DND-41 (cell line): ENCODE measurements at regions not wholly inside any gene's neighbourhood (a gene's known extent, or its start where the extent isn't known, plus 50 kb on each side); places are given as distances from the start of the nearest gene placed in this dataset.

Source experiments
- ATAC-seq: fragments of 200-7000 bp; cut with Tn5 transposase; 3 replicates; pipeline ENCODE4 v1.9.1; 2021; ENCODE audit warnings: low read depth; ENCODE audit not compliant: insufficient read depth
- DNase-seq: peaks from one replicate; pipeline ENCODE4 v3.0.0-alpha.2; 2020
- H2AFZ ChIP-seq: 2 replicates; pipeline ENCODE4 v1.6.0; 2012; ENCODE audit warnings: low read depth, low read length
- H3K27ac ChIP-seq: 2 replicates; pipeline ENCODE4 v1.5.1; 2012; ENCODE audit warnings: low read length, inconsistent platforms
- H3K27me3 ChIP-seq: fragments of 200-600 bp; sonication (generic); 2 replicates; pipeline ENCODE4 v1.6.0; 2012; ENCODE audit warnings: low read length, mild to moderate bottlenecking, inconsistent platforms; ENCODE audit not compliant: insufficient read depth, poor library complexity
- H3K36me3 ChIP-seq: 2 replicates; pipeline ENCODE4 v1.5.1; 2012; ENCODE audit warnings: low read length, inconsistent platforms; ENCODE audit not compliant: insufficient read depth
- H3K4me1 ChIP-seq: 2 replicates; pipeline ENCODE4 v1.5.1; 2012; ENCODE audit warnings: mild to moderate bottlenecking, low read length; ENCODE audit not compliant: insufficient read depth
- H3K4me2 ChIP-seq: 2 replicates; pipeline ENCODE4 v1.6.0; 2012; ENCODE audit warnings: mild to moderate bottlenecking, moderate library complexity, low read length, inconsistent platforms; ENCODE audit not compliant: insufficient read depth
- H3K4me3 ChIP-seq, 2 experiments: fragments of 200-600 bp in 1 of 2; shearing (Covaris generic) in 1 of 2; 2 replicates each; pipeline ENCODE4 v1.5.1; 2012 to 2016; ENCODE audit warnings: inconsistent platforms in 2 of 2, low read length in 2 of 2, mild to moderate bottlenecking in 2 of 2, low read depth in 1 of 2, moderate library complexity in 1 of 2
- H3K79me2 ChIP-seq: 2 replicates; pipeline ENCODE4 v1.6.0; 2012; ENCODE audit warnings: low read length, inconsistent platforms; ENCODE audit not compliant: insufficient read depth
- H3K9ac ChIP-seq: 2 replicates; pipeline ENCODE4 v1.6.0; 2012; ENCODE audit warnings: low read depth, mild to moderate bottlenecking, inconsistent platforms, low read length, moderate library complexity
- H3K9me3 ChIP-seq: 2 replicates; pipeline ENCODE4 v1.5.1; 2012; ENCODE audit warnings: low read length, moderate library complexity, mild to moderate bottlenecking, inconsistent platforms; ENCODE audit not compliant: insufficient read depth, severe bottlenecking
- H4K20me1 ChIP-seq: 2 replicates; pipeline ENCODE4 v1.6.0; 2012; ENCODE audit warnings: low read length; ENCODE audit not compliant: insufficient read depth
- EZH2 ChIP-seq: IDR thresholded peaks from 3 replicates; pipeline ENCODE4 v1.6.1; 2012; ENCODE audit warnings: borderline replicate concordance, low read depth, mild to moderate bottlenecking, moderate library complexity, low read length, inconsistent platforms; ENCODE audit not compliant: severe bottlenecking
- TF ChIP-seq, protein P1 (sequence below): IDR thresholded peaks from 2 replicates; pipeline ENCODE4 v1.5.1; 2012; ENCODE audit warnings: borderline replicate concordance, low read length, moderate library complexity, mild to moderate bottlenecking; ENCODE audit not compliant: poor library complexity, severe bottlenecking; ENCODE audit errors: extremely low read depth

DNA sequence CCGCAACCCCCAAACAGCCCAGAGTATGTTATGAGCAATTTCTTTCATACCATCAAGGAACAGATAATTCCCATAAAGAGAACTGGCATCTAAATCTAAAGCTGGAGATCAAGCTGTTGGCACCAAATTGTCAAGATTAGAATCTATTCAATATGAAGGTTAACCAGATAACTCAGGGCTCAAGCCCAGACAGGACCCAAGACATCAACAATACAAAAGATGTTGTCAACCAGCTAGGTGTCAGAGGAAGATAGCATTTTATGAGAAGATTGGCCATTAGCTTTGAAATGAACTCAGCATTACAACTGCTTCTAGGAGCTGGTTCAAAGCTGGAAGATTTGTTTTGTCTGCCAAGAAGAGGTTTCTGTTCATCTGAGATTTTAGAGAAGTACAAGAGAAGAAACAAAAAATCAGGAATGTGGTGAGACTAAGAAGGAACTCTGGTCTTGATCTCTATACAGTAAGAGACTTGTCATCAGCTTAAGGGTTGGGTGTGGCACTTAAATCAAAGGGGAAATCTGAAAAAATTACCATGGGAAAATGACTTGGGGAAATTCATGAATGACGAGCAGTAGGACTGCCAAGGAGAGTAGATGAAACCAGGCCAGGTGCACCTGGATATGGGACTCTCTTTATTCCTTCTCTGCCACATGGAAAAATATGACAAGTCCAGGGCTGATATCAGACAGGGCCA is 64.2 kb upstream of the COX10 start:
- no peak overlapping the region for H3K9ac ChIP-seq
- DNase-seq (no peak), ATAC-seq (no peak)
- TF ChIP-seq, protein P1, sequence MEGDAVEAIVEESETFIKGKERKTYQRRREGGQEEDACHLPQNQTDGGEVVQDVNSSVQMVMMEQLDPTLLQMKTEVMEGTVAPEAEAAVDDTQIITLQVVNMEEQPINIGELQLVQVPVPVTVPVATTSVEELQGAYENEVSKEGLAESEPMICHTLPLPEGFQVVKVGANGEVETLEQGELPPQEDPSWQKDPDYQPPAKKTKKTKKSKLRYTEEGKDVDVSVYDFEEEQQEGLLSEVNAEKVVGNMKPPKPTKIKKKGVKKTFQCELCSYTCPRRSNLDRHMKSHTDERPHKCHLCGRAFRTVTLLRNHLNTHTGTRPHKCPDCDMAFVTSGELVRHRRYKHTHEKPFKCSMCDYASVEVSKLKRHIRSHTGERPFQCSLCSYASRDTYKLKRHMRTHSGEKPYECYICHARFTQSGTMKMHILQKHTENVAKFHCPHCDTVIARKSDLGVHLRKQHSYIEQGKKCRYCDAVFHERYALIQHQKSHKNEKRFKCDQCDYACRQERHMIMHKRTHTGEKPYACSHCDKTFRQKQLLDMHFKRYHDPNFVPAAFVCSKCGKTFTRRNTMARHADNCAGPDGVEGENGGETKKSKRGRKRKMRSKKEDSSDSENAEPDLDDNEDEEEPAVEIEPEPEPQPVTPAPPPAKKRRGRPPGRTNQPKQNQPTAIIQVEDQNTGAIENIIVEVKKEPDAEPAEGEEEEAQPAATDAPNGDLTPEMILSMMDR: no peak
- no peak for TF ChIP-seq EZH2
- H4K20me1 ChIP-seq: no peaks in the 10 kb centered on the region
- H3K79me2 ChIP-seq: no peaks in the 10 kb centered on the region
- H3K27ac ChIP-seq: no peak overlapping the region
- H3K4me1 ChIP-seq: no peaks in the 10 kb centered on the region
- no peaks in the 10 kb centered on the region for H3K36me3 ChIP-seq
- H3K4me3 ChIP-seq: no peak overlapping the region
- H2AFZ ChIP-seq: no peak overlapping the region
- H3K9me3 ChIP-seq: no peaks in the 10 kb centered on the region
- no peaks in the 10 kb centered on the region for H3K27me3 ChIP-seq
- H3K4me2 ChIP-seq: no peak overlapping the region

DNA sequence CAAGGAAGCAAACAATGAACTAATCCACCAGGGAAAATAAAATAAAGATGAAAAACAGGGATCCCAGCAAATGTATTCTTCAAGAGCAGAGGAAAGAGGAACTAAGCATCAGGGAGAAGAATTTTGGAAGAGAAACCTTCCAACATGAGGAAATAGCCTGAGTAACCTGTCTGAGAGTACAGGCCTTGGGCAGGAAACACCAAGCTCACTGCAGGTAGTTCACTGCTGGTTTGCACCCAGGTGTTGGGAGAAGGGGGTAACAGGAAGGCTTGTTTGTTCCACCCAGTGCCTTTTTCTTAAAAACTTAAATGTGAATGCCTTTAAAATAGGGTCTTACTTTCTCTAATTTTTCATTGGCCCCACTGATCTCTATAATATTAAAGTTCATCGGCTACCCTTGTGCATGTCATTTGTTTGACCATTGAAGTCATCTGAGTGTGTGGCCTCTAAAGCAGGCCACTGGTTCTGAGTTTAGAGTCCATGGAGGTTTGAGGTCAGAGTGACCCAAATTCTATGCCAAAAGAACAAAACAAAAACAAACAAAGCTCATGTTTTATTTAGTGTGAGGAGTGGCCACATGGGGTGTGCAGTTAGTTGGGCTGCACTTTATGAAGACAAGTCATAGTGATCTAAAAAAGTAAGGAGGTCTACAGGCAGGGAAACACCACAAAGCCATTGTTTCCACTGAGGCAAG is 62.9 kb upstream of the COX10 start:
- TF ChIP-seq EZH2: no peak
- TF ChIP-seq, protein P1: no peak
- no peaks in the 10 kb centered on the region for H3K36me3 ChIP-seq
- no peaks in the 10 kb centered on the region for H4K20me1 ChIP-seq
- no peaks in the 10 kb centered on the region for H3K27me3 ChIP-seq
- H3K4me2 ChIP-seq: no peak overlapping the region
- H2AFZ ChIP-seq: no peak overlapping the region
- H3K4me3 ChIP-seq: no peak overlapping the region
- DNase-seq: no peak
- no peaks in the 10 kb centered on the region for H3K4me1 ChIP-seq
- H3K27ac ChIP-seq: no peak overlapping the region
- no peaks in the 10 kb centered on the region for H3K79me2 ChIP-seq
- H3K9me3 ChIP-seq: no peaks in the 10 kb centered on the region
- ATAC-seq: no peak
- H3K9ac ChIP-seq: no peak overlapping the region

GRCh38 chr17:14007951-14008350 is 61.4 kb upstream of the COX10 start:
- Histone ChIP-seq H3K27ac (no peak overlapping the region), H3K36me3 (no peaks in the 10 kb centered on the region), H3K27me3 (no peaks in the 10 kb centered on the region), H3K4me1 (no peaks in the 10 kb centered on the region), H2AFZ (no peak overlapping the region), H3K4me2 (no peak overlapping the region), H3K9me3 (no peaks in the 10 kb centered on the region), H3K4me3 (no peak overlapping the region), H3K79me2 (no peaks in the 10 kb centered on the region), H4K20me1 (no peaks in the 10 kb centered on the region), H3K9ac (no peak overlapping the region)
- TF ChIP-seq, protein P1: no peak
- no peak for TF ChIP-seq EZH2
- DNase-seq (no peak), ATAC-seq (no peak)
